ENCODE measurements at regions not wholly inside any gene's neighbourhood (a gene's known extent, or its start where the extent isn't known, plus 50 kb on each side); places are given as distances from the start of the nearest gene placed in this dataset.

DNA sequence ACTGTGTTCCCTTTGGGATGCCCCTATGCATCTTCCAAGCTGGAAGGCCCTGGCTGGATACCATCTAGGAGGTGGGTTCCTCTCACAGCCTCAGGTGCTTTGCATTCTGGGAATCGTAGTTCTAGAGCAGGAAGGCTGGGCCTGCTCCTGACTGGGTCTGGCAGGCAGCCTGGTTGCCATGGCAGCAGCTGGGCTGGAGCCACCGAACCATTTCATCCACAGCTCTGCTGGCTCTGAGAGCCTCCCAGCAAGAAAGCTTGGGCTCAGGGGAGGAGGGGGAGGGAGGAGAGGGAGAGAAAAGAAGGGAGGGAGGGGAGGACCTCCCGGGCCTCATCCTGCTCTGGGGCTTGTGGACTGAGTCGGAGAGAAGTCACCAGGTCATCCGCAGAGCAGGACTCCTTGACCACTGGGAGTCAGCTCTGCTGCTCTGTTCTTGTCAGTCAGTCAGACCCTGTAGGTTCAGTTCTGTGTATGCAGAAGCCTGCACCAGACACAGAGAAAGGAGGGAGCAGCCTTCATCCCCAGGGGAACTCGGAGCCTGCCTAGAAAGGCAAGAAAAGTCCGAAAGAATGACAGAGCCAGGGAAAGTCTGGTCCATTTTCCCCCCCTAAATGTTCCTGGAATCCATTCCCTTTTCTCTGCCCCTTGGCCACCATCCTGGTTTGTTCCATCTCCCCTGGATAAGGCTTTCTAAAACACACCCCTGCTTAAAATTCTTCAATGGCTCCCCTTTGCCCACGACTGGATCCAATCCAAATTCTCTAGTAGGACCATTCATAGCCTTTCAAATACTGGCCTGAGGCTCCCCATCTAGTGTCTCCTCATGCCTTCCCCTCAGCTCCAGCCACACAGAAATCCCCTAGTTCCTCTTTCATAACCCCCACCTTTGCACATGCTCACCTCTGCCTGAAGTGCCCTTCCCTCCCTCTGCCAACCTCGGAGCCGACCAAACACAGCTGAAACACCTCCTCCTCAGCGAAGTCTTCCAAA, 65.4 kb upstream of the ARAP3 start:
- peak; percentile 3 for DNase-seq (ENCODE audit: low spot score)

DNA sequence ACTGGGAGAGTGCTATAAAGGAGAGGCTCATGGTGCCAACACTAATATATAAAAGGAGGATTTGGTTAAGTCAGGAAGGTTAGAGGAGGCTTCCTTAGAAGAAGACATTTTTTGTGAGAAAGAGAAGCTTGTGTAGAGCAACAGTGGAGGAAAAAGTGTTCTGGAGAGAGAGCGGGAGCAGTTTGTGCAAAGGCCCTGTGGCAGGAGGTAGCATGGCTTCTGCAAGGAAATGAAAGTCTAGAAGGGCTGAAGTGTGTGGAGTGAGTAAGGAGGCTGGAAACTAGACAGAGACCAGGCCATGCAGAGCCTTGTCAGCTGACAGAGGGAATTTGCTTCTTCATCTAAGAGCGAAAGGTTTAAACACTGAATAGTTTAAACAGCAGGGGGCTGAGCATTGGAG, 64.4 kb upstream of the ARAP3 start:
- no peak for DNase-seq (ENCODE audit: low spot score)

DNA sequence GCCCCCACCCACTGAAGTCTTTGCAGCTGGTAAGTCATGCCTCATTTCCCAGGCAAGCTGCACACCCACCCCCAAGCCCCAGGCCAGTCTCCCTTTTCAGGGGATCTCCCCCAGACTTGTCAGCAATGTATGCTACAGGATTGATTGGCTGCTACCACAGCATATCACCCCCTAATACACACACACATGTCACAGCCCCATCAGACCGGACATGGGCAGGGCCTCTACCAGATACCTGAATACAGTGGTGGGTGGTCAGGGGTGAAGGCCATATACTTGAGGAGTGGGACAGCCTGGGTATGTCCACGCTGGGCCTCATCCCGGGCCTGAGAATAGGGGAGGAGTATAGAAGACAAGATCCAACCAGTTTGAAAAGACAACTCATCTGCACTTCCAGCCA, 63.4 kb upstream of the ARAP3 start:
- DNase-seq (ENCODE audit: low spot score), result no peak

DNA sequence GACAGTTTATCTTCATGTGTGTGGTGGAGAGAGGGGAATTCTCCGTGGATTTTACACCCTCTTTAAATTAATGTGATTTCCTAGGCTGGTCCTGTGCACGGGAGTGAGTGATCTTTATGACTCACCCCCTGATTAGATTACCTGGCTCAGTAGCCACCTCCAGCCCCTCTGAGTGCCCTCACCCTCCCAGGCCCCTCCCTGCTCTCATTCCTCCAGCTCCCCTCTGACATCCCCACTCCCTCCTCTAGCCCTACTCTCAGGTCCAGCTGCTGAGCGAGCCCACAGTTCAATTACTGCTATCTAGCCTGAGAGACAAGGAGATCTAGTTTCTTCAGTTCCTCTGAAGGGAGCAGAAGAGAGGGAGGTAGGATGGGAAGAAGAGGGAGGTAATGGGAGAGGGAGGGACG, 61.8 kb upstream of the ARAP3 start:
- no peak for DNase-seq (ENCODE audit: low spot score)

DNA sequence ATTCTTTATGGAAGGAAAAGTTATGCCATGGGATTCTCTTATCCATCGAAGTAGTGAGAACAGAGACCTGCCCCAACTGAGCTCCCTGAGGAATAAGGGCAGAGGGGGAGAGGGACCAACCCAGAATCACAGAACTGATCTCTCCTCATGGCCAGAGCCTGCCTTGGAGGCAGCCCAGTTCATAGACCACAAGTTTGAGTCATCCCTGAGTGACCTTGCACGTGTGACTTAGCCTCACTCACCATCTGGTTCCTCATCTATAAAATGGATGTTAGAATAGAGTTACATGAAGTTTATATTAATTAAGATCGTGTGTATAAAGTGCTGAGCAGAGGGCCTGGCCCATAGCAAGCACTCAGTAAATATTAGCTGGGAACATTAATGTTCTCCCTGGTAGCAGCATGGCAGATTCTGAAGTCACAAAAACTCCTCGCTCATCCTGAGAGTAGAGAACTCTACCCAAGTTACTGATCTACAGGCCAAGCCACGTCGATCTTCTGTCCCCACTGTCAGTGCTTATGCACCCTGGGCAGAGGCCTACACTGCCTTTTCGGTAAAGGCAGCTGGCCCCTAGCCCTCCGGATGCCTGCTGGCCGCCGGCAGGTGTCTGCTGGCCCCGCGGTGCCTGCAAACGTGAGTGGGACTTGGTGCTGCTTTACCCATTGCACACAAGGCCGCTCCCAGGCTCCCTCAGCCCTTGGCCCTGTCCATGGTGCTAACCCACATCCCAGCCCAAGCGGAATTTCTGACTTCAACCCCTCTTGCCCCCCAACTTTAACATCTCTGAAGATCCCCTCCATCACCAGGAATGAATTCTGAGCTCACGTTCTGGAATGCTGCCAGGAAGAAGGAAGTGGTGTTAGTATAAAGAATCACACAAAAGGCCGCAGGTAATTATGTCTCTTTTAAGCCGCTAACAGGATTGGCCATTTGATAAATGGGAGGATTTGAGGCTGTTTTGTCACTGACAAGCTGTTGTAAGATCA, 61.1 kb upstream of the ARAP3 start:
- DNase-seq (ENCODE audit: low spot score), result no peak

DNA sequence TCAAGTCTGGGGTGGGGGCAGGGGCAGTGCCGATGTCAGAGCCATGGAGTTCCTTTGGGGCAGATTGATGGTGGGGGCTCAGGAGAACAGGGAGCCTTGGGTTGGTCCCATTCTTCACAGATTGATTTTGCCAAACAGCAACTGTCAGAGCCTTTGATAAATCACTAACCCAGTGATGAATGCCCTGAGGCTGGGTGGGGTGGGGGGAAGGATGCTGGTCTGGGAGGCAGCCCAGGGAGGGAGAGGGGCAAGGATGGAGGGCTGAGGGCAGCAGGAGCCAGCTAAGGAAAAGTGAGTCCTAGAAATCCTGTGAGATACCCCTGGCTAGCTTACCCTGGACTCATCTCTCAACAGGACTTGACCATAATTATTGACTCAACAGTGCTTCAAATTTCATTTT, 60.1 kb upstream of the ARAP3 start:
- DNase-seq (ENCODE audit: low spot score), result no peak

DNA sequence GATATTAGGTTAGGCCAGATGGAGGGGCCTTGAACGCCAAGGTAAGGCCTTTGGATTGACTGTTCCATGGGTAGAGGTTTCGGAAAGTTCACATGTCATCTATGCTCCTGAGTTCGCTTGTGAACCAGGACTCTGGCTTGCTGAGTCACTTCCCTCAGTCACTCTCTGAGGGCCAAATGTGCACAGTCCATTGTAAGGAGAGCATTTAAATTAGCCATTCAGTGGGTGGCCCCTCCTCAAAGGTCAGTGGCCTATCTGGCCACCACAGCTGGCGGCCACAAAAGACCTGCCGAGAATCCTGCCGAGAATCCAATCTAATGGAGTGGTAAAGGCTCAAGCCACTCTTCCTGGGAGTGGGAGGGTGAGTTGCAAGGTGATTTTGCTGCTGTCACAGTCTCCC, 58.9 kb upstream of the ARAP3 start:
- DNase-seq (ENCODE audit: low spot score), result no peak

DNA sequence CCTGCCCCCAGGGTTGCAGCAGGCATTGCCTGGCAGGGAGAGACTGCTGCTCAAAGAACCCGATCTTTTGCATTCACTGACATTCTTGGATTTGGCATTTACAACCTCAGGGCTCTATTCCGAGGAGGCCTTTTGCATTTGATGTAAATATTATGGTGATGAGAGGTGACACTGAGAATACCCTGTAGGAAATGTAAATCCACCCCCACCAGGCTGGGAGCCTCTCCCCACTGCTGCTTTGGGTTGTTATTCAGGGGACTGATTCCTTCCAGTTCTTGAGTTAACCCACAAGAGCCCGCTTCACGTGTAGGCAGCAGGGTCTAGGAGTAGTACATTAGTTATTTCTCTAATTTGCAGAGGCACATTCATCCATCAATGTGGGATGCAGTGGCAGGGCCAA, 55.5 kb upstream of the ARAP3 start:
- no peak for DNase-seq (ENCODE audit: low spot score)

DNA sequence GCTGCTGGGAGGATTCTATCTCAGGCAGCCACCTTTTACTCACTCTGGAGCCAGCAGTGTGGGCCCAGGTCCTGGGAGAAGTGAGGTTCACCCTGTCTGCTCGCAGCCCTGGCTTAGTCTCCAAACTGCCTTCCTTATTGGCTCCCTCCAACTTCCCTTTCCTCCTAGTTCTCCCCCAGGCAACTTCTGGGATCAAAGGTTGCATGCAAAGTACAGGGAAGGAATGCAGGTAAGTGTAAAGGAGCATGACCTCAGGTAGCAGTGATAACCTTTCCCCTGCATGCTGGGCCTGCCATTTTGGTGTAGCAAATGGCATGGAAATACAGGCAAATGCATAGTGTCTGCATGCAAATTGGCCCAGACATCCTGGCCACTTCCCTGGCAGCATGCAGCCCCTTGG, 53.8 kb upstream of the ARAP3 start:
- no peak for DNase-seq (ENCODE audit: low spot score)

DNA sequence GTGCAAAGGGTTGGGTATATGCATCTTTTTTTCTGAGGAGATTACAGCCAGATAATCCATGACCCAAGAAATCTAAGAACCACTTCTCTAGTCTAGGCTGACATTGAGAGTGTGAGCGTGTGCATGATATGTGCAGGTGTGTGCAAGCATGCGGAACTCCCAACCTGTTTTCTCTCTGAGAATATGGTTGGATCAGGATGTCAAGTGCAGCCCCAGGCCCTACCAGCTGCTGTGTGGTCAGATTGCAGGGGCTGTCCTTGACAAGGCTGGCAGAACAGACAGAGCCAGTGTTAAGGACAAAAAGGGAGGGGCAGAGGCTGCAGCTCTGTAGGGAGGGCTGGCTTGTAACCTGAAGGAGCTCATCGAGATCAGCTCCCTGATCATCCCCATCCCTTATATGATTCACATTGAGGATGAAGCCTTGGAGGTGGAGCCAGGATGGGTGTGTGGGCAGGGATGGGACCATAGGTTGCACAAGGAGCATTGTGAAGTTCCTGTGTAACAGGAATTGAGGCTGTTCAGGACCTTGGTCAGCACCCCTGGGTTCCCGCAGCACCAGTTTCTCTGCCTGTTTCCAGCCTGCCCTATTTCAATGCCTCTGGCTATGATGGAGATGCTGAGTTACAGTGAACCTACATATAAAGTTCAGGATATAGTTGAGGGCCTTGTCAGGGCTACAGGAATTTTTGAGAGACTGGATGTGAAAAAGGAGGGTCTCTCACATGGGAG, 52.6 kb upstream of the ARAP3 start:
- no peak for DNase-seq (ENCODE audit: low spot score)

DNA sequence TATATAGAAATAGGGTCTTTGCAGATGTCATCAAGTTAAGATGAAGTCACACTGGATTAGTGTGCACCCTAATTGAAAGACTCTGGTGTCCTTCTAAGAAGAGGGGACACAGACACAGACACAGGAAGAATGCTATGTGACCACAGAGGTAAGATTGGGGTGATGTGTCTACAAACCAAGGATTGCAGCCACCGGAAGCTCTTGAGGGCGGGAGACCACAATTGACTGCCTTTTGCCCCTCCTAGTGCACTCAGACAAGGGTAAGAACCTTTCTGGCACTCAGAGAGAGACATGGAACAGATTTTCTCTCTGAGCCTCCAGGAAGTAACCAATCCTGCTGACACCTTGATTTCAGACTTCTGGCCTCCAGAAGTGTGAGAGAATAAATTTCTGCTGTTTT, 51.2 kb upstream of the ARAP3 start:
- DNase-seq (ENCODE audit: low spot score), result no peak

DNA sequence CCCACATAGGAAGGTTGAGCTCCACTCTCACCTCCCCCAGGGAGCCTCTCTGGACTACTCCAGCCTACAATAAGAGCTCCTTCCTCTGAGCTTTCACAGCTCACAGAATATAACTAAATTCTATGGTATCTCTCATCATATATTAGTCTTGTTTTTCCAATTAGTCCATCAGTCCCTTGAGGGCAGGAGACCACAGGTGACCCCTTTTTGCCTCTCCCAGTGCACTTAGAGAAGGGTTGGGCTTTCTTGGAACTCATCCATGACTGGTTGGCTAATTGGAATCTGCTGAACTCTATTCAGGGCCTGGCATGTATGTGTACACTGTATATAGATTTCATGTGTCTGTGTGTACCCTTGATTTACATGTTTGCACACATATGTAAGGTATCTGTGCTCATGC, 50.4 kb upstream of the ARAP3 start:
- no peak for DNase-seq (ENCODE audit: low spot score)

Measured in hematopoietic multipotent progenitor cell treated with erythropoietin and hydrocortisone succinate and interleukin-3 and kit ligand, for 15 days (in vitro differentiated cells).